OCI-M2 (cell line): ENCODE measurements at regions not wholly inside any gene's neighbourhood (a gene's known extent, or its start where the extent isn't known, plus 50 kb on each side); places are given as distances from the start of the nearest gene placed in this dataset.
"Not testable (repeated sequence)": the region's sequence is repeated elsewhere in the genome, so short reads cannot be mapped to it uniquely, and the experiment has no call there.

Source experiments
- DNase-seq: peaks from one replicate; lab custom pipeline; 2025; ENCODE audit not compliant: unreplicated experiment; lab: John Stamatoyannopoulos, UW

DNA sequence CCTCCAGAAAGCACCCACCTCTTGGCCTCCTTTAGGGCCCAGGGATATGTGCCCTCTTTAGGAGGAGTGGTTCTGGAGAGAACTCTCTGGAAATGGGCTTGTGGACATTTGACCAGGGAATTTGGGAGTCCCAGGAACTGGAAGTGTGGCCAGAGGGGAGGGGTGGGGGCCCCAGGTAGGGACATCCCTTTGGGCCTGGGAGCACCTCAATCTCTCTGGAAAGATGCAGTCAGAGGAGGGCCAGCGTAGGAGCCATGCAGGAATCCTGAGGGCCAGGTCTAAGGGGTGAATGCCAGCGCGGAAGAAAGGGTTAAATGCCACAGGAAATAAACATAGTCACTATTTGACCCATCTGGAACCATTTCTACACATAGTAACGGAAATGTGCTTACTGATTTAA, 50.3 kb upstream of the ITGA11 start:
- no peak for DNase-seq

GRCh38 chr15:68483165-68483564, 51.2 kb upstream of the ITGA11 start:
- DNase-seq = no peak

DNA sequence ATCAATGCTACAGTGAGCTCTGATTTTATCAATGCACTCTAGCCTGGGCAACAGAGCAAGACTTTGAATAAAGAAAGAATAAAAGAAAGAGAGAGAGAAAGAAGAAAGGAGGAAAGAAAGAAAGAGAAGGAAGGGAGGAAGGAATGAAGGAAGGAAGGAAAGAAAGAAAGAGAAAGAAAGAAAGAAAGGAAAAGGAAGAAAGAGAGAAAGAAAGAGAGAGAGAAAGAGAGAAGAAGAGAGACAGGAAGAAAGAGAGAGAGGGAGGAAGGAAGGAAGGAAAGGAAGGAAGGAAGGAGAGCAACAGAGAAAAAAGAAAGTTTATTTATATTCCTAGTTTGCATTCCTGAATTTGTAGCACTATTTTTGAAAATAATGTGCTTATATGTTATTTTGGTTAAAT, 52.3 kb upstream of the ITGA11 start:
- no peak for DNase-seq

DNA sequence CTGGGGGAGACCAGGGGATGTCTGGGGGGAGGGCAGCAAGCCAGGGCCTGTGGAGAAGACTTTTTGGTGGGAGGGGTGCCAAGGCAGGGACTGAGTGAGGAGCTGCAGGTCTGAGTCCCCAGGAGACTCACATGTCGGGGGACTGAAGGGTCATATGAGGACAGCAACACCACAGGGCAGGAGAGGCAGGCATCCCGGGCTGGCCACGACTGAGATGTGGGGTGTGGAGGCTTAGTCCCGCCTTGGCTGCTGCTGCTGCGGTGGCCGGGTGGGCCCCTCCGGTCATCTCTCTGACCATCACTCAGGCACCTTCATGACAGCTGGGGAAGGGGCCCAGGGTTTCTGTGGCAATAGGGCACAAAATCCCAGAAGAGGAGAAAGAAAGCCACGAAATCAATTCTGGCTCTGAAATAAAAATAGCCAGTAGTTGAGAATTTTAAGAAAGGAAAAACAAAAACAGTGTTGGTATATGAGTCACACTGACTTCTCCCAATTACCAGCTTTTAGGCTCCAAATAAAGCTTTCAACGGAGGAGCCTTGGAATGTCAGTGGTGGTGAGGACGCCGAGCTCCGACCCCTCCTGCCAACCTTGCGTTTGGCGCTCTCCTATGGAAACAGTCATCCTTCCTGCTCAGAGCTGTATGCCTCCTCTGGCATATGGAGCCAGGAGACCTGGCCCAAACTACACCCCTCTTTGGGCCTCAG, 52.9 kb upstream of the ITGA11 start:
- no peak for DNase-seq

- DNase-seq = no peak
Measured at GRCh38 chr15:68485721-68486360, 53.9 kb upstream of the ITGA11 start.

DNA sequence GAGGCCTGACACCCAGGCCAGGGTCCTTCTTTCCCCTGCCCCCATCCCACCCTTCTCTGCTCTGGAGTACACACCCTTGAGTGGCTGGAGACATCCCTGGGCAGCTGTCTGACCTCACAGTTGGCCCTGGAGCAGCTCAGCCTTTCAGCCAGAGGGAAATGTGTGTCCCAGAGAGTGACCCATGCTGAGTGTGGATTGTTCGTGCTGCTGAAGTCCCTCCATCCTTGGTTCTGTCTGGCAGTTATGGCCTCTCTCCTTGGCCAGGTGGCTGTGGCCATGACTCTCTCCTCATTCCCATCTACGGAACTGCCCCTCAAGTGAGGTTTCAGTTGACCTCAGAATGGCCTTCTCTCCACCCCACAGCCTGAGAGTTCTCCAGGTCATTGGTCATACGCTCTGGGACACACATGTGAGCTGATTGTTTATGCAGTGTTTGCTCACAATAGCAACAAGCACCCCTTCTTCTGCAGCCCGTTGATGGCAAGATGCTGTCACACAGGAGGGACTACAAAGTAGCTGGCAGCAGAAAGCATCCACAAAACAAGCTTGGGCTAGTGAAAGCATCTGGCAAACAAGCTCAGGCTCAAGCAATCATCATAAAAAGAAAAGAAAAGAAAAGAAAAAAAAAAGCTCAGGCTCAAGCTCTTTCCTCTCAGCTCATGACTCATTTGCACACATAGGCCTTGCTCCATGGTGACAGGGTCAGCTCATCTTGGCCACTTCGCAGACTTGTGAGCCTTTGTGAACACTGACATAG, 55.3 kb upstream of the ITGA11 start:
- no peak for DNase-seq

GRCh38 chr15:68488290-68488689, 56.3 kb upstream of the ITGA11 start:
- DNase-seq = no peak

GRCh38 chr15:68488966-68489365, 57.0 kb upstream of the ITGA11 start:
- DNase-seq = no peak

DNA sequence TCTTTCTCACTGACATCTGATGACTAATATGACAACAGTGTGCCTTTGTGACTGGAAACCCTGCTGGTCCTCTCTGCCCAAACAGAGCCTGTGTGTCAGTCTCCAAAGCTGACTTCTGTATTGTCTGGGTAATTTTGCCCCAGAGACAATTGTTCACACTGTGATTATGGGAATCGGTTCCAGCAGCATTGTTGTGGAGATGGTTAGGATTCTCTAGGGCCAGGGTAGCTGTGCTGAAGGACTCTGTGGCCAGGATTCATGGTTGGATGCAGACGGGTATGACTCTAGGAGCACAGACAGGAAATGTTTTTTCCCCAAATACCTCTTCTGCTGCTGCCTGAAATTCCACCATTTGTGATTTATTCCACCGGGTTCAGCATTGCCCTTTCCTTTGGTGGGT, 57.5 kb upstream of the ITGA11 start:
- no peak for DNase-seq

GRCh38 chr15:68491415-68492106, 59.6 kb upstream of the ITGA11 start:
- no peak for DNase-seq

DNA sequence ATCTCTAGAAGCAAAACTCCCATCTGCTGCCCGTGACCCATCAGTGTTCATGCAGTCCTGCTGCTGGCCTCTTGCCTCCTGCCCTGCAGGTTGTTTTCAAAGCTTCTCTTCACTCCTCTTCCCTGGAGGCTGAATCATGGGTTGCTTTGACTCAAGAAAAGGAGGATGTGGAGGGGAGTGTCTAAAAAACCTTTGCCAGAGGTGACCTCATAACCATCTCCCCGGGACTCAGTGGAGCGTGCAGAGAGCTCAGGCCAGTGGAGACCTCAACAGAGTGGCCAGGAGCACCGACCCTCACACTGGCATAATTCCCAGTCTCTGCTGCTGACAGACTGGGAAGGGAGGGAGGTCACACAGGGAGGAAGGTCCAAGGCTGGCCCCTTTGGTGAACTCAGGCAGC, 60.9 kb upstream of the ITGA11 start:
- DNase-seq = no peak

DNA sequence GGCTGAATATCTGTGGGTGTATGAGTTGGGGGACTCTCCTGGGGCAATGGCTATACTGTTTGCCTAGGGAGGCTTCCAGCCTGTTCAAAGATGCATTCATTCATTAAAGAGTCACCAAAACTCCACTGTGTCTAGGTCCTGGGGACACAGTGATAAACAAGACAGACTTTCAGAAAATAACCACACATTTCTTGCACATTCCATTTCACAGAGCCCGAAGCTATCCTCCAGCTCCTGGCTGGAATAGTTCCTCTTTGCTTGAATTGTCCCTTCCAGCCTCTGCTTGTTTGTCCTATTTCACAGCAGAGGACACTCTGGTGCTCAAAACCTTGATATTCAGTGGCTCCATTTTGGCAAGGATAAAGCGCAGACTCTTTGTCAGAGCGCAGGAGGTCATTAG, 61.7 kb upstream of the ITGA11 start:
- DNase-seq = no peak

- peak; percentile 3 for DNase-seq
Measured at GRCh38 chr15:68494573-68495110, 62.7 kb upstream of the ITGA11 start.

DNA sequence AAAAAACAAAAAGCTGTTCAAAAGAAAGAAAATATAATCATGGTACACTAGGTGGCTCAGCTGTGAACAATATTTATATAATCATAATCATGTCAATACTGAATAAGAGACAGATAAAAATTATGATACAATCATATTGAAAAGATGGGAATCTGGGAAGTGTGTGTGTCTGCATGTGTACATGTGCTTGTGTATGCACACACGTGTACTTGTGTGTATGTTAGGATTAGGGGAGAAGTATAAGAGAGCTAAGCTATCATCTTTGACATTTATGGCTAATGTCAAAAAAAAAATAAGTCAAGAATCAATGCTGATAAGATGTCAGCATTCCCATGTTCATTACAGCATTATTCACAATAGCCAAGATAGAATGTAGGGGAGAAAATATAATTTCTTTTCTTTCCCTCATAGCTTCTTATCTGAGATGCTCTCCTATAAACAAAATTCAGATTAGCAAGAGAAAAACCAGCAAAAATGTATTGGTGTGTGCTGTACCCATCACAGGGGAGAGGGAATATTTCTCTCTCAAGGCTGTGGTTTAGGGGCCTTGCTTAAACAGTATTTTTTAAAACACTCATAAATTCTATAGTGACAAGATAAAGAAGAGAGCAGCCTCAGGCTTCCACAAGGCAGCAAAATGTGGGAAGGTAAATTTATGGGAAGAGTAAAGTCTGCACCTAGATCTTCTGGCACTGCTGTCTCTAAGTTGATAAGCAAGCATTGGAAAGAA, 63.4 kb upstream of the ITGA11 start:
- DNase-seq = no peak

DNA sequence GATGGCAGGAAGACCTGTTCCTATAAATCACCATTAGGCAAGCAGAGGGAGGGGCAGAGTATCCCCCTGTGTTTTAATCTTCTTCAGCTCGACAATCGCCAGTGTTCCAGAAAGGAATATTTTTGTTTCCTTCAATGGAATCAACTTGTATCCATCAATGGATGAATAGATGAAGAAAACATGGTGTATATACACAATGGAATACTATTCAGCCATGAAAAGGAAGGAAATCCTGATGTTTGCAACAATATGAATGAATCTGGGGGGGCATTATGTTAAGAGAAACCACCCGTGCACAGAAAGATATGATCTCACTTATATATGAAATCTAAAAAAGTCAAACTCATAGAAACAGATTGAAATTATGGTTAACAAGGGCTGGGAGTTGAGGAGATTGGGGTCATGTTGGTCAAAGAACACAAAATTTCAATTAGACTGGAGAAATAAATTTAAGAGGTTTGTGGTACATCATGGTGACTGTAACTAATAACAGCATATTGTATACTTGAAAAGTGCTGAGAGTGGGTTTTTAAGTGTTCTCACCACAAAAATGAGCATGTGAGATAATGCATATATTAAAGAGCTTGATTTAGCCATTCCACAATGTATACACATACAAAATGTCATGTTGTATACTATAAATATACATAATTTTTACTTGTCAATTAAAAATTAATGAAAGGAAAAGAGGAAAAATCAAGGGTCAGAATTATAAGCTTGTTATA, 64.2 kb upstream of the ITGA11 start:
- no peak for DNase-seq

GRCh38 chr15:68496751-68497150, 64.8 kb upstream of the ITGA11 start:
- DNase-seq = not testable (repeated sequence)

- no peak for DNase-seq
Measured at GRCh38 chr15:68497206-68497910, 65.4 kb upstream of the ITGA11 start.

DNA sequence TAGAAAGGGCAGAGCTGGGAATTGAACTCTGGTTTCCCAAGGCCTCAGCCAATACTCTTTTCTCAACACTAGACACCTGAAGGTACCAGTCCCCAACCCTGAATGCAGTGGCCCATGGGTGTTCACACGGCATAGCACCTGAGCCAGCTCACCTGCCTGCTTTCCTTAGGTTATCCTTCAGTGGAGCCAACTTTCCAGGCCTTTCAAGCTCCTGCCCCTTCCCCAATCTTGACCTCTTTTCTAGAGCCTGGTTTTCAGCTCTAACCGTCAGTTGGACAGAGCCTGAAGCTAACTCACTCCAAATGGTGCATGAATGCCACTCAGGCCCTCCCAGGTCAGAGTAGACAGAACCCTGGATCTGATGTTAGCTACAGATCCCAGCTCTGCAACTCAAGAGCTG, 66.1 kb upstream of the ITGA11 start:
- no peak for DNase-seq

DNA sequence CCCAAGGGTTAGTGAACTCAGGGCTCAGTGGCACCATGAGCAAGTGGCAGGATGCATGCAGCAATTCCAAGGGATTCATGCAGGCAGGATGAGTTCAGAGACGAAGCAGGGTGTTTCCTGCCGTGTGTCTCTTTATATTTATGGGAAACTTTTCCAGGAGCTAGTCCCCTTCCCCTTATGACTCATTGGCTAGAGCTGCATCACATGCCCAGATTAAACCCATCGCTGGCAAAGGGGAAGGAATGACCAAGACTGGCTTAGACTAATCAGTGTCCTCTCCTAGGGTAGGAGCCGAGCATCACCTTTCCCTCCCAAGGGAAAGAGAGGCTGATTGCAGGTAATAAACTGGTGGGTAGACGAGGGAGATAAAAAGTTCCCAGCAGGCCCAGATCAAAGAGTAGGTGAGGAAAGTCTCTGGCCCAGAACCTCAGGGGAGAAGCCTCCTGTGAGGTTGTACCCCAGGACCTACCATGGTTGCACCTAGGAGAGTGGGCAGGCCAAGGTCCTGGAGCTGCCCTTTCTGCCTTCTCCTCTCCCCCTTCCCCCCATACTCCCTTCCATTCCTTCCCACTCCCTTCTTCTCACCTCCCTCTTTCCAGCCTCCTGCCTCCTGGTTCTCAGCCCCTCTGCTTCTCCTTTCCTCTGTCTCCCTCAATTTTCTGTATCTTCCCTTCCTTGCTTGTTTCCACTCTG, 67.8 kb upstream of the ITGA11 start:
- DNase-seq = no peak
